ENCODE measurements at regions not wholly inside any gene's neighbourhood (a gene's known extent, or its start where the extent isn't known, plus 50 kb on each side); places are given as distances from the start of the nearest gene placed in this dataset.

- Histone ChIP-seq H3K4me3 (ENCODE audit: low read depth in 1 of 3, low read length in 3 of 3) (no peak overlapping the region), H3K4me1 (ENCODE audit: control insufficient read depth in 4 of 4, insufficient read depth in 4 of 4, low read length in 3 of 4) (no peaks in the 10 kb centered on the region), H3K36me3 (ENCODE audit: control insufficient read depth in 4 of 4, insufficient read depth in 3 of 4, low read depth in 1 of 4, low read length in 3 of 4) (no peaks in the 10 kb centered on the region), H3K9me3 (ENCODE audit: control insufficient read depth in 4 of 4, low read length in 3 of 4) (no peaks in the 10 kb centered on the region), H3K27ac (ENCODE audit: low read depth in 1 of 2, low read length in 2 of 2) (no peak overlapping the region), H3K9ac (ENCODE audit: low read depth in 1 of 2, low read length in 2 of 2) (no peak overlapping the region), H3K27me3 (ENCODE audit: control insufficient read depth in 4 of 4, insufficient read depth in 4 of 4, low read length in 3 of 4) (no peaks in the 10 kb centered on the region)
- no peak for DNase-seq (ENCODE audit: low spot score)
- TF ChIP-seq JUND (IDR thresholded peaks at IDR 0.05): no peak
- TF ChIP-seq CTCF (IDR thresholded peaks at IDR 0.05; ENCODE audit: low read depth, low read length, missing input control): no peak
- TF ChIP-seq ZBTB33 (IDR thresholded peaks at IDR 0.05): no peak
Measured at GRCh38 chr1:91104712-91105111, 82.9 kb upstream of the ZNF644 start.

GRCh38 chr1:91101328-91101727, 79.5 kb upstream of the ZNF644 start:
- Histone ChIP-seq H3K36me3 (ENCODE audit: control insufficient read depth in 4 of 4, insufficient read depth in 3 of 4, low read depth in 1 of 4, low read length in 3 of 4) (no peaks in the 10 kb centered on the region), H3K9ac (ENCODE audit: low read depth in 1 of 2, low read length in 2 of 2) (no peak overlapping the region), H3K4me3 (ENCODE audit: low read depth in 1 of 3, low read length in 3 of 3) (no peak overlapping the region), H3K27me3 (ENCODE audit: control insufficient read depth in 4 of 4, insufficient read depth in 4 of 4, low read length in 3 of 4) (no peaks in the 10 kb centered on the region), H3K9me3 (ENCODE audit: control insufficient read depth in 4 of 4, low read length in 3 of 4) (no peaks in the 10 kb centered on the region), H3K4me1 (ENCODE audit: control insufficient read depth in 4 of 4, insufficient read depth in 4 of 4, low read length in 3 of 4) (no peaks in the 10 kb centered on the region), H3K27ac (ENCODE audit: low read depth in 1 of 2, low read length in 2 of 2) (no peak overlapping the region)
- TF ChIP-seq CTCF (IDR thresholded peaks at IDR 0.05; ENCODE audit: low read depth, low read length, missing input control) (no peak), NR2F2 (IDR thresholded peaks at IDR 0.05) (no peak), REST (IDR thresholded peaks at IDR 0.05) (no peak), FOXA2 (IDR thresholded peaks at IDR 0.05) (no peak), EGR1 (IDR thresholded peaks at IDR 0.05; ENCODE audit: low read depth in 2 of 2) (no peak), FOXA1 (IDR thresholded peaks at IDR 0.05) (no peak), ATF3 (IDR thresholded peaks at IDR 0.05) (no peak), JUND (IDR thresholded peaks at IDR 0.05) (no peak), RAD21 (IDR thresholded peaks at IDR 0.05) (no peak), ZBTB33 (IDR thresholded peaks at IDR 0.05) (no peak), TAF1 (conservative IDR thresholded peaks at IDR 0.05) (no peak), GABPA (IDR thresholded peaks at IDR 0.05 in 1 of 2, conservative IDR thresholded peaks at IDR 0.05 in 1 of 2) (no peak), YY1 (IDR thresholded peaks at IDR 0.05) (no peak)
- DNase-seq (ENCODE audit: low spot score): no peak
- 84% methylated on average over 5 of the region's 5 CpGs for WGBS

Data from liver (tissue), 8 donors.